Fibroblast of peridontal ligament (primary cell): ENCODE measurements at regions not wholly inside any gene's neighbourhood (a gene's known extent, or its start where the extent isn't known, plus 50 kb on each side); places are given as distances from the start of the nearest gene placed in this dataset.
A peak's percentile ranks its signal among the peaks of the same experiment; 100 is the strongest.
"Not testable (repeated sequence)": the region's sequence is repeated elsewhere in the genome, so short reads cannot be mapped to it uniquely, and the experiment has no call there.

Experiments used
- DNase-seq: peaks from one replicate; pipeline ENCODE4 v3.0.0-alpha.2; 2010; ENCODE audit errors: extremely low read depth

GRCh38 chr6:137969874-137970273 lies 102.8 kb downstream of the TNFAIP3 start:
- no peak for DNase-seq

- DNase-seq = no peak
These were observed 103.3 kb downstream of the TNFAIP3 start for GRCh38 chr6:137970368-137970767.

GRCh38 chr6:137973201-137973600 lies 106.1 kb downstream of the TNFAIP3 start:
- DNase-seq = peak; percentile 79

- peak; percentile 70 for DNase-seq
These were observed 108.3 kb downstream of the TNFAIP3 start for GRCh38 chr6:137975188-137975940.

GRCh38 chr6:137976430-137976829 lies 109.4 kb downstream of the TNFAIP3 start:
- DNase-seq = no peak

- DNase-seq = no peak
These were observed 110.1 kb downstream of the TNFAIP3 start for GRCh38 chr6:137977206-137977605.

- peak; percentile 40 for DNase-seq
These were observed 110.8 kb downstream of the TNFAIP3 start for GRCh38 chr6:137977814-137978213.

GRCh38 chr6:137978252-137978896 lies 111.3 kb downstream of the TNFAIP3 start:
- no peak for DNase-seq

GRCh38 chr6:137979263-137979662 lies 112.2 kb downstream of the TNFAIP3 start:
- not testable (repeated sequence) for DNase-seq

GRCh38 chr6:137980777-137981176 lies 113.7 kb downstream of the TNFAIP3 start:
- DNase-seq = no peak

GRCh38 chr6:137981758-137982157 lies 114.7 kb downstream of the TNFAIP3 start:
- DNase-seq = no peak

GRCh38 chr6:137982418-137983189 lies 115.5 kb downstream of the TNFAIP3 start:
- DNase-seq = no peak

- no peak for DNase-seq
These were observed 116.2 kb downstream of the TNFAIP3 start for GRCh38 chr6:137983269-137983668.

- peak; percentile 49 for DNase-seq
These were observed 117.6 kb downstream of the PERP start for GRCh38 chr6:137989664-137990063.

GRCh38 chr6:137995371-137995770 lies 111.8 kb downstream of the PERP start:
- DNase-seq = no peak

- DNase-seq = no peak
These were observed 108.7 kb downstream of the PERP start for GRCh38 chr6:137998461-137999019.

- no peak for DNase-seq
These were observed 107.4 kb downstream of the PERP start for GRCh38 chr6:137999815-138000214.

- DNase-seq = no peak
These were observed 106.3 kb downstream of the PERP start for GRCh38 chr6:138000941-138001340.

- peak; percentile 74 for DNase-seq
These were observed 105.4 kb downstream of the PERP start for GRCh38 chr6:138001750-138002349.

GRCh38 chr6:138004430-138005287 lies 102.6 kb downstream of the PERP start:
- peak; percentile 56 for DNase-seq

- DNase-seq = no peak
These were observed 101.4 kb downstream of the PERP start for GRCh38 chr6:138005846-138006245.
